ENCODE measurements at regions not wholly inside any gene's neighbourhood (a gene's known extent, or its start where the extent isn't known, plus 50 kb on each side); places are given as distances from the start of the nearest gene placed in this dataset.

- TF ChIP-seq CTCF (IDR thresholded peaks at IDR 0.05): no peak
- TF ChIP-seq POLR2A (IDR thresholded peaks at IDR 0.05): no peak
- TF ChIP-seq POLR2AphosphoS5 (IDR thresholded peaks at IDR 0.05): no peak
Observed at GRCh38 chr2:175620106-175620505, 382.0 kb downstream of the LNPK start.
